G401 (cell line): ENCODE measurements at regions not wholly inside any gene's neighbourhood (a gene's known extent, or its start where the extent isn't known, plus 50 kb on each side); places are given as distances from the start of the nearest gene placed in this dataset.

Experiments used
- DNase-seq: peaks from one replicate; pipeline ENCODE4 v3.0.0-alpha.2; 2015; ENCODE audit warnings: low spot score
- in situ Hi-C: cut with HindIII; loops from 2 replicates; pipeline ENCODE4 v1.10.0; 2016; ENCODE audit warnings: low sequenced_read_pairs, mixed read lengths

GRCh38 chr21:41600961-41601572 is 93.1 kb upstream of the TMPRSS2 start:
- in situ Hi-C loops: no loop called here
- no peak for DNase-seq

GRCh38 chr21:41600556-41600955 is 92.6 kb upstream of the TMPRSS2 start:
- DNase-seq: no peak
- in situ Hi-C loops: no loop called here

GRCh38 chr21:41600116-41600515 is 92.2 kb upstream of the TMPRSS2 start:
- DNase-seq: no peak
- in situ Hi-C loops: no loop called here

GRCh38 chr21:41598561-41599431 is 90.8 kb upstream of the TMPRSS2 start:
- no peak for DNase-seq
- in situ Hi-C loops: no loop called here

DNA sequence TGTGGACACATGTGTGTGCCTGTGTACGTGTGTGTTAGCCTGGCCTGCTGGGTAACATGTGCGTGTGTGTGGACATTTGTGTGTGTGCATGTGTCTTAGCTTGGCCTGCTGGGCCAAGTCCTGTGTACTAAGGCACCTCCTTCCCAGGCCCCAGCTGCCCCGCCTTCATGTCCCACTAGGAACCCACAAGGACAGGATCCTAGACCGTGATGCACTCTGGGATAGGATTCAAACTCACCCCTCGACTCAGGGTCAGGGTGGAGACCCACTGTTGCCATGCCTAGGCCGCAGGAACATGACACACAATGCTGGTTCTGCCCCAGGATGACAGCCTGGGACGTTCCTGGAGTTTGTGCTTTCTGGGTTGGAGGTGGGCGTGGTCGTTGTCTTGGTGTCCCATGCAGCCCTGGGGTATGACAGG is 89.9 kb upstream of the TMPRSS2 start:
- no peak for DNase-seq
- in situ Hi-C loops: no loop called here

GRCh38 chr21:41597227-41597626 is 89.3 kb upstream of the TMPRSS2 start:
- in situ Hi-C loops: no loop called here
- no peak for DNase-seq

GRCh38 chr21:41596241-41596925 is 88.4 kb upstream of the TMPRSS2 start:
- DNase-seq: no peak
- in situ Hi-C loops: no loop called here

GRCh38 chr21:41594268-41594667 is 86.3 kb upstream of the TMPRSS2 start:
- in situ Hi-C loops: no loop called here
- DNase-seq: no peak

- no peak for DNase-seq
- in situ Hi-C loops: no loop called here
Measured at GRCh38 chr21:41593760-41594138, 85.8 kb upstream of the TMPRSS2 start.

- in situ Hi-C loops: no loop called here
- no peak for DNase-seq
Measured at GRCh38 chr21:41593051-41593759, 85.2 kb upstream of the TMPRSS2 start.

DNA sequence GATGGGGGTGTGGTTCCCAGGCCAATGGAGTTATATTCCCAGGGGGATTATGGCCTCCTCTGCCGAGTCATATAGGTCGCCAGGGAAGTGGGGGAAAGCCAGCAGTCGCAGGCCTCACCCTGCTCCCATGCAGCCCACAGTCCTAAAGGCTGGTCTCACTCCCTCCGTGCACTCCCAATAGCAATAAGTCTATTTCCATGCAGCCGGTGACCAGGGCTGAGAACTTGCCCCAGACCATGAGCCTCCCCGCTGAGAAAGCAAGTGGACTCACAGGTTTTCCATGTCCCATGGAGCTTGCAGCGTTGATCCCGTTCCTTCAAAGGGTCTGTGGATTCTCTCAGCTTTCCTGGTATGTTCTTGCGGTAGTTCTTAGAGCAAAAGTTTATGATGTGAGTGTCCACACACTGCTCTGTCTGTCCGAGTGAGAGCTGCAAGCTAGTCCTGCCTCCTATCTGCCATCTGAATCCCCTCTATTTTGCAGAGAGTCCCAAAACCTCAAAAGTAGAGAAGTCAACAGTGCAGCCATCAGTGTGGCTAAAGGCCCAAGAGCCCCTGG is 81.7 kb upstream of the TMPRSS2 start:
- in situ Hi-C loops: no loop called here

DNA sequence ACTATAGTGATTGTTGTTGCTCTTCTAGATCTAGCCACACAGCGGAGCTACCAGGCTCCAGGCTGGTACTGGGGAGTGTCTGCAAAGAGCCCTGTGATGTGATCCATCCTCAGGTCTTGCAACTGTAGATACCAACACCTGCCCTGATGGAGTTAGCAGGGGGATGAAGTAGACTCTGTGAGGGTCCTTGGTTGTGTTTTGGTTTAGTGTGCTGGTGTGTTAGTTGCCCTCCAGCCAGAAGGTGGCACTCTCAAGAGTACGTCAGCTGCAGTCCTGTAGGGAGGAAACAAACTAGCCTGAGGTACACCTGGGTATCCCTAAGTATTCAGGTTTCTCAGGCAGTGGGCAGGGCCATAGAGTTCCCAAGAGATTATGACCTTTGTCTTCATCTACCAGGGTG is 81.2 kb upstream of the TMPRSS2 start:
- in situ Hi-C loops: no loop called here
- DNase-seq: no peak

More for the DNA sequence above, 81.7 kb upstream of the TMPRSS2 start:
- no peak for DNase-seq

GRCh38 chr21:41585199-41585994 is 77.4 kb upstream of the TMPRSS2 start:
- in situ Hi-C loops: no loop called here
- no peak for DNase-seq

DNA sequence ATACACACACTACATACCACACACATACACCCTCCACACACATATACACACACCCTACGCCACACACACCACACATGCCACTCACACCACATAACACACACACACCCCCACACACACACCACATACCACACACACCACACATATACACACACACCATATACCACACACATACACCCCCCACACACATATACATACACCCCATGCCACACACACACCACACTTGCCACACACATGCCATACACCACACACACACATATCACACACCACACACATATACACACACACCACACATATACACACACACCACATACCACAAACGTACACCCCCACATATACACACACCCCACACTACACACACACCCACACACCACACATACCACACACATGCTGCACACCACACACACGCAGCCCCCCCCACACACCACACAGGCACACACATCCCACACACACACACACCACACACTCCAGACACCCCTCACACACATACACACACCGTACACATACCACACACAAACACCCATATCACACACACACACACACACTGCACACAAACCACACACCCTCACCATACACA is 76.7 kb upstream of the TMPRSS2 start:
- no peak for DNase-seq
- in situ Hi-C loops: no loop called here

DNA sequence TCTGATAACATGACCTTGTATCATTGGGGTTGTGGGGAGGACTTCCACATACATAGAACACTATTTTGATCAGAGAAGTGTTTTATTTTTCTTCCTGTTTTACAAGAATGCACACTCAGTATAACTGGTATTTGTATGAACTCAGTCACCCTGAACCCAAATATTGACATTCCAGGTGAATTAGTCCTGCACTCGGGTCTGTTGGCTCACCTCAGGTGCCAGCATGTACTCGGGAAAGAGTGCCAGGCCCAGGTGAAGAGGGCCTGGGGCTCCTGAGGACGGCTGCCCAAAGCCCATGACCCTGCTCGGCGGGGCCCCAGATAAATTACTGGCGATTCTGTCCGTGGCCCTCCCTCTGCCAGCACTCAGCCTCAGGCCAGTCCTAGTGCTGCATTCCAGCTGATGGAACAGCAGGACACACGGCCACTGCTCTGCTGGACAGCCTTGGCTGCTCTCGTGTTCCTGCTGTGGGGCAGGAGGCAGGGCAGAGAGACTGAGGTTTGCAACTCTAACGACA is 75.4 kb upstream of the TMPRSS2 start:
- DNase-seq: no peak
- in situ Hi-C loops: no loop called here

GRCh38 chr21:41582866-41583265 is 74.9 kb upstream of the TMPRSS2 start:
- no peak for DNase-seq
- in situ Hi-C loops: no loop called here

GRCh38 chr21:41582298-41582840 is 74.4 kb upstream of the TMPRSS2 start:
- in situ Hi-C loops: no loop called here
- no peak for DNase-seq
